Mesenchymal stem cell (in vitro differentiated cells and primary cell): ENCODE measurements at regions not wholly inside any gene's neighbourhood (a gene's known extent, or its start where the extent isn't known, plus 50 kb on each side); places are given as distances from the start of the nearest gene placed in this dataset.

Source experiments
- DNase-seq: peaks from one replicate; pipeline ENCODE4 v3.0.0-alpha.2; 2013
- H2AFZ ChIP-seq: one replicate; pipeline ENCODE4 v1.6.1; 2013; ENCODE audit warnings: low read depth, mild to moderate bottlenecking, control low read depth, inconsistent platforms, low read length, moderate library complexity
- H2AK5ac ChIP-seq: 2 replicates; pipeline ENCODE4 v1.6.1; 2013; ENCODE audit warnings: low read length, moderate library complexity, mild to moderate bottlenecking, inconsistent platforms; ENCODE audit not compliant: severe bottlenecking
- H2BK120ac ChIP-seq: one replicate; pipeline ENCODE4 v1.6.1; 2013; ENCODE audit warnings: low read depth, mild to moderate bottlenecking, inconsistent platforms, low read length, moderate library complexity
- H2BK12ac ChIP-seq, 2 experiments: one replicate each; pipeline ENCODE4 v1.6.1; 2013; ENCODE audit warnings: inconsistent platforms in 2 of 2, low read length in 2 of 2, mild to moderate bottlenecking in 2 of 2, moderate library complexity in 2 of 2, control low read depth in 1 of 2
- H2BK15ac ChIP-seq: one replicate; pipeline ENCODE4 v1.6.1; 2013; ENCODE audit warnings: mild to moderate bottlenecking, low read depth, inconsistent platforms; ENCODE audit not compliant: poor library complexity, severe bottlenecking
- H2BK5ac ChIP-seq: 2 replicates; pipeline ENCODE4 v1.6.1; 2013; ENCODE audit warnings: low read depth, mild to moderate bottlenecking, low read length, control low read depth, inconsistent platforms; ENCODE audit not compliant: poor library complexity, severe bottlenecking
- H3K14ac ChIP-seq, 2 experiments: one replicate each; pipeline ENCODE4 v1.6.1; 2013; ENCODE audit warnings: inconsistent platforms in 2 of 2, low read length in 2 of 2, control low read depth in 1 of 2, mild to moderate bottlenecking in 1 of 2, moderate library complexity in 1 of 2
- H3K18ac ChIP-seq, 2 experiments: one replicate each; pipeline ENCODE4 v1.6.1; 2013; ENCODE audit warnings: inconsistent platforms in 2 of 2, low read length in 2 of 2, control low read depth in 1 of 2, low read depth in 1 of 2, mild to moderate bottlenecking in 1 of 2
- H3K23ac ChIP-seq, 2 experiments: one replicate each; pipeline ENCODE4 v1.6.1; 2013; ENCODE audit warnings: inconsistent platforms in 2 of 2, low read length in 2 of 2, mild to moderate bottlenecking in 2 of 2, moderate library complexity in 2 of 2, control low read depth in 1 of 2
- H3K27ac ChIP-seq: 2 replicates; pipeline ENCODE4 v1.5.1; 2013; ENCODE audit warnings: mild to moderate bottlenecking, moderate library complexity, low read length, control low read depth, inconsistent platforms; ENCODE audit not compliant: poor library complexity, severe bottlenecking
- H3K27me3 ChIP-seq, 2 experiments: 2 replicates each; pipeline versions ENCODE4 v1.6.1 to v1.7.0; 2013; ENCODE audit warnings: low read length in 2 of 2, mild to moderate bottlenecking in 2 of 2, moderate library complexity in 2 of 2, control low read depth in 1 of 2, inconsistent platforms in 1 of 2; ENCODE audit not compliant: control insufficient read depth in 1 of 2, insufficient read depth in 1 of 2
- H3K36me3 ChIP-seq, 2 experiments: 2 replicates each; pipeline versions ENCODE4 v1.6.1 to v1.7.0; 2013; ENCODE audit warnings: low read length in 2 of 2, control low read depth in 1 of 2, inconsistent platforms in 1 of 2, low read depth in 1 of 2, mild to moderate bottlenecking in 1 of 2; ENCODE audit not compliant: insufficient read depth in 2 of 2, control insufficient read depth in 1 of 2
- H3K4ac ChIP-seq, 2 experiments: one replicate each; pipeline ENCODE4 v1.6.1; 2013; ENCODE audit warnings: inconsistent platforms in 2 of 2, low read length in 2 of 2, mild to moderate bottlenecking in 2 of 2, moderate library complexity in 2 of 2, control low read depth in 1 of 2, low read depth in 1 of 2
- H3K4me1 ChIP-seq: 2 replicates; pipeline ENCODE4 v1.6.1; 2013; ENCODE audit warnings: low read depth, low read length, control low read depth; ENCODE audit not compliant: control insufficient read depth, insufficient read depth
- H3K4me2 ChIP-seq: 2 replicates; pipeline ENCODE4 v1.6.1; 2013; ENCODE audit warnings: low read length, mild to moderate bottlenecking, inconsistent platforms; ENCODE audit not compliant: poor library complexity, severe bottlenecking
- H3K4me3 ChIP-seq, 2 experiments: 2 replicates each; pipeline versions ENCODE4 v1.5.1 to v1.7.0; 2013; ENCODE audit warnings: low read length in 2 of 2, mild to moderate bottlenecking in 2 of 2, control low read depth in 1 of 2, low read depth in 1 of 2; ENCODE audit not compliant: insufficient read depth in 1 of 2
- H3K79me1 ChIP-seq: replicated peaks from 2 replicates; pipeline ENCODE4 v1.6.1; 2013; ENCODE audit warnings: mild to moderate bottlenecking, control low read depth, low read length, inconsistent platforms; ENCODE audit not compliant: poor library complexity, severe bottlenecking
- H3K9ac ChIP-seq: 2 replicates; pipeline ENCODE4 v1.7.0; 2013; ENCODE audit warnings: mild to moderate bottlenecking, low read length, moderate library complexity
- H3K9me3 ChIP-seq: 2 replicates; pipeline ENCODE4 v1.7.0; 2013; ENCODE audit warnings: mild to moderate bottlenecking, low read length; ENCODE audit not compliant: control insufficient read depth
- H4K8ac ChIP-seq: one replicate; pipeline ENCODE4 v1.6.1; 2013; ENCODE audit warnings: inconsistent platforms, mild to moderate bottlenecking, low read length, moderate library complexity
- H4K91ac ChIP-seq: one replicate; pipeline ENCODE4 v1.6.1; 2013; ENCODE audit warnings: mild to moderate bottlenecking, low read length, inconsistent platforms
- WGBS: methylation state at CpG from one replicate; pipeline ENCODE4 v1.1.7; 2013; ENCODE audit warnings: mixed read lengths; 5-methylcytosine and 5-hydroxymethylcytosine counted together

DNA sequence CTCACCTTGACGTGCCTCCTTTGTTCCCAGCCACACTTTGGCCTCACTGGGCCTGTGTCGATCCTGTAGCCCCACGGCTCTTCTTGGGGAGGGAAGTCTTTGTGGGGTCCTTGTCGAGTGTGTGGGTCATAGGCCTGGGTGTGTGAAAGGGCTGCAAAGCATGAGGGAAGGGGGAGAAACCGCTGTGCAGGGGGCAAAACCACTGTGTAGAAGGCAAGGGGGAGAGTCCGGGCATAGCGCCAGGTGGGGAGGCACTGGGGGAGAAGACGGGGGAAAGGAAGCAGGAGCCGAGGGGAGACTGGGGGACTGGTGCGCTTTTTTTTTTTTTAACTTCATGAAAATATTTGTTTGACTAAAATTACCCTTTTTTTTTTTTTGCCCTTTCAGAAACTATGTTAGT, 65.1 kb upstream of the RASD2 start:
- H3K79me1 ChIP-seq, result no peaks in the 10 kb centered on the region
- H3K4ac ChIP-seq, result peak overlapping the region; percentile 33 to 70
- H2BK15ac ChIP-seq, result peak overlapping the region; percentile 26
- H3K36me3 ChIP-seq, result no peaks in the 10 kb centered on the region
- peak overlapping the region in 1 of 2 experiments; percentile 41 for H3K14ac ChIP-seq
- H2BK120ac ChIP-seq, result no peak overlapping the region
- no peak overlapping the region for H2AFZ ChIP-seq
- no peaks in the 10 kb centered on the region for H3K9me3 ChIP-seq
- H4K8ac ChIP-seq, result peak overlapping the region; percentile 27
- no peak for DNase-seq
- H3K27me3 ChIP-seq, result peaks cover 0 to 27% of the 10 kb centered on the region in 2 experiments
- no peak overlapping the region for H3K9ac ChIP-seq
- peak overlapping the region; percentile 85 to 96 for H2BK12ac ChIP-seq
- peak overlapping the region; percentile 50 to 82 for H3K18ac ChIP-seq
- H3K4me1 ChIP-seq, result peaks cover 26% of the 10 kb centered on the region
- H2BK5ac ChIP-seq, result no peak overlapping the region
- H3K23ac ChIP-seq, result no peak overlapping the region
- WGBS, result 94% methylated on average over 5 of the region's 10 CpGs
- H3K4me2 ChIP-seq, result no peak overlapping the region
- H3K27ac ChIP-seq, result no peak overlapping the region
- H2AK5ac ChIP-seq, result no peak overlapping the region
- H3K4me3 ChIP-seq, result no peak overlapping the region
- H4K91ac ChIP-seq, result peak overlapping the region; percentile 88

DNA sequence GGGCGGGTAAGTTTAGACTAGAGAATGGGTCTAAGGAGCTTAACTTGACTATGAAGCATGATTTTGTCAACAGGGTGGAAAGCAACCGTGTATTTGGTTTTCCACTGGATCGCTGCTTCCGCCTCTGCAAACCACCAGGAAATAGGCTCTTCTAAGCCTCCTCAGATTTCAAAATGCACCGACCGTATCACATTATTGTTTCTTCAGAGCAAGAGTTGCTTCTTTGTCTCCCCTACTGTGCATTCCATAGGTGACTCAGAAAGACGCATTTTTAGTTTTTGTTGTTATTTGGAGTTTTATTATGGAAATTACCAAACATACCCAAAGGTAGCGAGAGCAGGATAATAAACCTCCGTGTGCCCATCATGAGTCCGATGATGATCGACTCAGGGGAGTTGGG, 64.3 kb upstream of the RASD2 start:
- Histone ChIP-seq H3K4me2 (no peak overlapping the region), H3K4ac (peak overlapping the region in 1 of 2 experiments; percentile 3), H3K79me1 (no peaks in the 10 kb centered on the region), H3K27me3 (peaks cover 0 to 29% of the 10 kb centered on the region in 2 experiments), H2BK5ac (no peak overlapping the region), H2AK5ac (no peak overlapping the region), H3K18ac (peak overlapping the region; percentile 38 to 68), H3K36me3 (no peaks in the 10 kb centered on the region), H3K14ac (no peak overlapping the region), H2AFZ (no peak overlapping the region), H3K9ac (no peak overlapping the region), H2BK15ac (no peak overlapping the region), H3K23ac (no peak overlapping the region), H3K4me1 (peaks cover 30% of the 10 kb centered on the region), H2BK120ac (peak overlapping the region; percentile 94), H2BK12ac (peak overlapping the region; percentile 43 to 97), H3K9me3 (no peaks in the 10 kb centered on the region), H4K8ac (no peak overlapping the region), H4K91ac (no peak overlapping the region), H3K27ac (no peak overlapping the region), H3K4me3 (no peak overlapping the region)
- WGBS, result 57% methylated on average over 10 of the region's 11 CpGs
- DNase-seq, result peak; percentile 61

DNA sequence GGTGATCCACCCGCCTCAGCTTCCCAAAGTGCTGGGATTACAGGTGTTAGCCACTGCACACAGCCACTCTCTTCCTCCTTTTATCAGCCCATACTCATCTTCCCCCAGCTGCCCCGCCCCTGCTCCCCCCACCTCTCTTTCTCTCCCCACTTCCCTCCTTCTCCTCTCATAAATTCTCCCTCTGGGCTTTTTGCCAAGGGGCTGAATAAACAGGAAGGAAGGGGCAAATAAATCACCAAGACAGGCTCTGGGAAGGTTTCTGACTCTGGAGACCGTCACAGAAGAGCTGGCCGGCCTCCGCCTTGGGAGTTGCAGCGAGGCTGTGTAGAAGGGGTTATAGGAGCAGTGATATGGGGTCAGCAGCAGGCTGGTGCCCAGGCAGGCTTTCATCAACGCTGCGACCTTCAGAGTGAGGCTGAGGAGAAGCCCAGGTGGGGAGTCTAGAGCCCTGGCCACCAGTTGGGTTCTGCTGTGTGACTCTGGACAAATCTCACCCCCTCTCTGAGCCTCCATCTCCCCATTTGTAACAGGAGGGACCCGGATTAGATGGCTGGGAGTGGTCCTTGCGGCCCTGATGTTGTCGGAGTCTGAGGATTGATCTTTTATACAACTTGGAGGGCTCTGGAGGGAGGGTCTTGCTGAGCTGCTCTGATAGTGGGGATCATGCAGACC, 62.6 kb upstream of the RASD2 start:
- H2AK5ac ChIP-seq, result peak overlapping the region; percentile 20
- 20% methylated on average over 9 of the region's 11 CpGs for WGBS
- H3K27me3 ChIP-seq, result peaks cover 9 to 35% of the 10 kb centered on the region in 2 experiments
- no peak overlapping the region for H2BK5ac ChIP-seq
- no peak overlapping the region for H3K4me2 ChIP-seq
- no peak overlapping the region for H3K9ac ChIP-seq
- H3K4ac ChIP-seq, result peak overlapping the region; percentile 92 to 97
- peak overlapping the region; percentile 92 to 97 for H3K18ac ChIP-seq
- peak; percentile 98 for DNase-seq
- H3K4me3 ChIP-seq, result no peak overlapping the region
- H2BK12ac ChIP-seq, result peak overlapping the region; percentile 44 to 99
- H3K23ac ChIP-seq, result no peak overlapping the region
- H4K91ac ChIP-seq, result peak overlapping the region; percentile 93
- H4K8ac ChIP-seq, result peak overlapping the region; percentile 92
- no peaks in the 10 kb centered on the region for H3K79me1 ChIP-seq
- peaks cover 29% of the 10 kb centered on the region for H3K4me1 ChIP-seq
- H2AFZ ChIP-seq, result no peak overlapping the region
- peak overlapping the region in 1 of 2 experiments; percentile 56 for H3K14ac ChIP-seq
- H3K36me3 ChIP-seq, result no peaks in the 10 kb centered on the region
- peak overlapping the region; percentile 93 for H2BK120ac ChIP-seq
- peak overlapping the region; percentile 84 for H2BK15ac ChIP-seq
- no peaks in the 10 kb centered on the region for H3K9me3 ChIP-seq
- H3K27ac ChIP-seq, result no peak overlapping the region

DNA sequence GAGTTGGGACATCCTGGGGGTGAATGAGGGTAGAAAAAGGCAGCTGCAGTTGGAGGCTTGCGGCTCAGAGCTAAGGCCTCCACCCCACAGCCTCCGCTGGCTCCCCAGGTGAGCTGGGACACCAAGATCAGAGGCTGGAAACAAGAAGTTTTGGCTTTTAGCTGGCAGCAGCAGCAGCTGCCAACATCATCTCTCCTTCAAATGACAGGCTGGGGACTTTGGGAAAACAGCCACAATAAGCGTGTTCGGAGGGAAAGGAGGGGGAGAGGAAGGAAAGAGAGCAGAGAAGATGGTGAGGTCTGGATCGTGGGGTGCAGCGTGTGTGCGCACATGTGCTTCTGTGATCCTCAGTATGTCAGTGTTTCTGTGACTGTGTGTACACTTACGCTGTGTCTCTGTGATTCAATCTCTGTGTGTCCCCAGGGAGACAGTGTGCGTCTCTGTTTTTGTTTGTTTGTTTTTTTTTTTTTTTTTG, 62.0 kb upstream of the RASD2 start:
- Histone ChIP-seq H3K36me3 (no peaks in the 10 kb centered on the region), H3K23ac (no peak overlapping the region), H3K4me3 (no peak overlapping the region), H3K79me1 (no peaks in the 10 kb centered on the region), H3K9me3 (no peaks in the 10 kb centered on the region), H2AK5ac (no peak overlapping the region), H3K27ac (no peak overlapping the region), H3K27me3 (peaks cover 10 to 33% of the 10 kb centered on the region in 2 experiments), H2BK15ac (peak overlapping the region; percentile 84), H2AFZ (no peak overlapping the region), H3K9ac (no peak overlapping the region), H2BK120ac (peak overlapping the region; percentile 93), H3K4me2 (no peak overlapping the region), H3K4ac (peak overlapping the region; percentile 92 to 97), H3K4me1 (peaks cover 29% of the 10 kb centered on the region), H3K18ac (peak overlapping the region; percentile 92 to 97), H2BK5ac (no peak overlapping the region), H4K91ac (peak overlapping the region; percentile 93), H2BK12ac (peak overlapping the region; percentile 44 to 99), H3K14ac (peak overlapping the region in 1 of 2 experiments; percentile 57), H4K8ac (peak overlapping the region; percentile 92)
- DNase-seq, result peak; percentile 44
- WGBS, result 57% methylated on average over 9 of the region's 9 CpGs
